ENCODE measurements at regions not wholly inside any gene's neighbourhood (a gene's known extent, or its start where the extent isn't known, plus 50 kb on each side); places are given as distances from the start of the nearest gene placed in this dataset.

DNA sequence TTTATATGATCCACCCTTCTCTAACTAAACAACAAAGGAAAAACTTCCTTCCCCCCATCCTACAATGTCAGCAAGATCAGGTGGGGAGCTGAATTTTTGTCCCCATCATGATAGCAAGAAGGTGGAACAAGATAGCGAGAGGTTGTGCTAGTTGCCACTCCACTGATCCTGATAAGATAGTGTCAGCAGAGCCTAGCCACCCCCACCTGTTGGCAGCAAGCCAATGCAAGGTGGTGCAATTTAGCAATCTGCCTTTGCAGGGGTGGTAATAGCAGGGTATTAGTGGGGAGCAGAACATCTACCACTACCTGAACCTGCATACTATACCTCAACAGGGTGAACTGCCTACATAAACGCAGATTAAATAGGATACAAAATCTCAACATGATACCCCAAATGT, 80.2 kb upstream of the MAMLD1 start:
- no peaks in the 10 kb centered on the region for H3K36me3 ChIP-seq
- H3K4me1 ChIP-seq, result no peaks in the 10 kb centered on the region
- H3K27ac ChIP-seq, result no peak overlapping the region
- H3K9me3 ChIP-seq, result no peaks in the 10 kb centered on the region
- TF ChIP-seq POLR2AphosphoS5 (IDR thresholded peaks at IDR 0.05) (no peak), POLR2A (IDR thresholded peaks at IDR 0.05) (no peak), CTCF (IDR thresholded peaks at IDR 0.05) (no peak)
- intact Hi-C loops (cut with DNase I; ENCODE audit: low total_unique reads), result no loop called here
- no peak overlapping the region for H3K4me3 ChIP-seq
- H3K27me3 ChIP-seq, result peaks cover 0 to 18% of the 10 kb centered on the region in 2 donors
- DNase-seq (ENCODE audit: low spot score in 2 of 2), result no peak

DNA sequence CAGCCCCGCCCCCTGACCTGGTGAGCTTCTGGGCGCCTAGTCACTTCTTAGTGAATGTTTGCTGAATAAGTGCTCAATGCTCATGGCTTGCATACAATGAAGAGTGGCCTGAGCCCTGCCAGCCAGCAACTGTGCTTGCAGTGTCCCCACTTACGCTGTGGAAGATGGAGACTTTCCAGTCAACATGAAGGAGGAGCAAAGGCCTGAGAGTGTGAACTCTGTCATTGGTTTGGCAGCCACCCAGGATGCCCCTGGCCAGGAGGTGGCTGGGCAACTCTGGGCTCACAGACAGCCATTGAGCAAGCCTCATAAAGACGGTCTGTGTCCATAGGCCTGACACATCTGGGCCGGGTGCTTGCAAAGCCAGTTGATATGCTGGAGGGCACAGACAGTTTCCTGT, 72.1 kb upstream of the MAMLD1 start:
- no peak for TF ChIP-seq POLR2A (IDR thresholded peaks at IDR 0.05)
- no peak for TF ChIP-seq POLR2AphosphoS5 (IDR thresholded peaks at IDR 0.05)
- TF ChIP-seq CTCF (IDR thresholded peaks at IDR 0.05), result no peak
- Histone ChIP-seq H3K9me3 (no peaks in the 10 kb centered on the region), H3K27me3 (no peaks in the 10 kb centered on the region), H3K27ac (no peak overlapping the region), H3K4me1 (no peaks in the 10 kb centered on the region), H3K36me3 (no peaks in the 10 kb centered on the region), H3K4me3 (no peak overlapping the region)
- intact Hi-C loops (cut with DNase I; ENCODE audit: low total_unique reads), result no loop called here
- peak; percentile 70 to 72 for DNase-seq (ENCODE audit: low spot score in 2 of 2)

- Histone ChIP-seq H3K36me3 (no peaks in the 10 kb centered on the region), H3K4me3 (no peak overlapping the region), H3K27ac (no peak overlapping the region), H3K9me3 (no peaks in the 10 kb centered on the region), H3K27me3 (peaks cover 0 to 6% of the 10 kb centered on the region in 2 donors), H3K4me1 (no peaks in the 10 kb centered on the region)
- intact Hi-C loops (cut with DNase I; ENCODE audit: low total_unique reads), result no loop called here
- no peak for DNase-seq (ENCODE audit: low spot score in 2 of 2)
- no peak for TF ChIP-seq POLR2A (IDR thresholded peaks at IDR 0.05)
- TF ChIP-seq CTCF (IDR thresholded peaks at IDR 0.05), result no peak
- no peak for TF ChIP-seq POLR2AphosphoS5 (IDR thresholded peaks at IDR 0.05)
Measured at GRCh38 chrX:150293311-150294013, 69.7 kb upstream of the MAMLD1 start.

DNA sequence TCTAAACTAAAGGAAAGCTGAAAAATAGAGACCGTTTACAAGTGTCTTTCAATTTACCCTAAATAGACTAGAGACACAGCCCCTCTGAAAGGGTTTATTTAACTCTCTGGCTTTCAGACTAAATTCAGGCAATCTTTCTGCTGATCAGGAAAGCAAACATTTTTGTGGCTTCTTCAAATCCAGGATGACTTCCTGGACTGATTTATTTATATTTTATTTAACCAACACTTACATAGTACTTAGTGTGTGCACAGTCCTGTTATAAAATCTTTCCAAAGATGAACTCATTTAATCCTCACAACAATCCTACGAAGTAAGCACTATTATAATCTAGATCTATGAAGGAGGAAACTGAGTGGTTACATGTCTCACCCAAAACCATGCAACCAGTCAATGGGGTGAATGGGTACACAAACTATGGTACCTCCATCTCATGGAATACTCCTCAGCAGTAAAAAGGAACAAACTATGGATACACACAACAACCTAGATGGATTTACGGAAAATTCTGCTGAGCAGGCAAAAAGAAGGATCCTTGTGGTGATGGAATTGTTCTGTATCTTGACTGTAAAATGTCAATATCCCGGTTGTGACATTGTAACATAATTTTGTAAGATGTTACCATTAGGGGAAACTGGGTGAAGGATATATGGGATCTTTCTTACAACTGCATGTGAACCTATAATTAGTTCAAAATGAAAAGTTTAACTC, 64.1 kb upstream of the MAMLD1 start:
- H3K4me1 ChIP-seq, result no peaks in the 10 kb centered on the region
- H3K27ac ChIP-seq, result no peak overlapping the region
- DNase-seq (ENCODE audit: low spot score in 2 of 2), result no peak
- no peak overlapping the region for H3K4me3 ChIP-seq
- no peak for TF ChIP-seq CTCF (IDR thresholded peaks at IDR 0.05)
- no peak for TF ChIP-seq POLR2AphosphoS5 (IDR thresholded peaks at IDR 0.05)
- TF ChIP-seq POLR2A (IDR thresholded peaks at IDR 0.05), result no peak
- H3K9me3 ChIP-seq, result no peaks in the 10 kb centered on the region
- peaks cover 0 to 20% of the 10 kb centered on the region in 2 donors for H3K27me3 ChIP-seq
- intact Hi-C loops (cut with DNase I; ENCODE audit: low total_unique reads), result no loop called here
- no peaks in the 10 kb centered on the region for H3K36me3 ChIP-seq

GRCh38 chrX:150299579-150299978, 63.5 kb upstream of the MAMLD1 start:
- TF ChIP-seq POLR2A (IDR thresholded peaks at IDR 0.05) (no peak), CTCF (IDR thresholded peaks at IDR 0.05) (no peak), POLR2AphosphoS5 (IDR thresholded peaks at IDR 0.05) (no peak)
- no peak overlapping the region for H3K4me3 ChIP-seq
- intact Hi-C loops (cut with DNase I; ENCODE audit: low total_unique reads), result no loop called here
- H3K27me3 ChIP-seq, result peaks cover 0 to 21% of the 10 kb centered on the region in 2 donors
- no peaks in the 10 kb centered on the region for H3K36me3 ChIP-seq
- H3K4me1 ChIP-seq, result no peaks in the 10 kb centered on the region
- H3K9me3 ChIP-seq, result no peaks in the 10 kb centered on the region
- no peak overlapping the region for H3K27ac ChIP-seq
- DNase-seq (ENCODE audit: low spot score in 2 of 2), result no peak
